Aorta (tissue), 5 donors: ENCODE measurements at regions not wholly inside any gene's neighbourhood (a gene's known extent, or its start where the extent isn't known, plus 50 kb on each side); places are given as distances from the start of the nearest gene placed in this dataset.

Source experiments
- ATAC-seq: fragments of 200-7000 bp; cut with Tn5 transposase; one replicate; pipeline ENCODE4 v1.9.1; 2022; ENCODE audit warnings: moderate library complexity; ENCODE audit not compliant: low FRiP score
- DNase-seq, 2 donors: peaks; one replicate each; pipeline ENCODE4 v3.0.0-alpha.2; 2020
- H3K27ac ChIP-seq, 2 donors: one replicate each; pipeline ENCODE4 v1.5.1; 2013; ENCODE audit warnings: low read length in 2 of 2, mild to moderate bottlenecking in 2 of 2, moderate library complexity in 2 of 2, control low read depth in 1 of 2, inconsistent platforms in 1 of 2, low read depth in 1 of 2
- H3K27me3 ChIP-seq, 2 donors: one replicate each; pipeline ENCODE4 v1.6.1; 2013; ENCODE audit warnings: control low read depth in 1 of 2, low read length in 1 of 2, mild to moderate bottlenecking in 1 of 2, moderate library complexity in 1 of 2; ENCODE audit not compliant: insufficient read depth in 2 of 2, control insufficient read depth in 1 of 2
- H3K36me3 ChIP-seq, 2 donors: one replicate each; pipeline ENCODE4 v1.6.1; 2013; ENCODE audit warnings: control low read depth in 1 of 2, low read length in 1 of 2, mild to moderate bottlenecking in 1 of 2; ENCODE audit not compliant: insufficient read depth in 2 of 2, control insufficient read depth in 1 of 2
- H3K4me1 ChIP-seq, 2 donors: one replicate each; pipeline ENCODE4 v1.6.1; 2013; ENCODE audit warnings: low read length in 2 of 2, control low read depth in 1 of 2, mild to moderate bottlenecking in 1 of 2, moderate library complexity in 1 of 2; ENCODE audit not compliant: insufficient read depth in 2 of 2, control insufficient read depth in 1 of 2
- H3K4me3 ChIP-seq, 2 donors: one replicate each; pipeline ENCODE4 v1.5.1; 2013; ENCODE audit warnings: low read length in 2 of 2, control low read depth in 1 of 2, mild to moderate bottlenecking in 1 of 2
- H3K9me3 ChIP-seq: one replicate; pipeline ENCODE4 v1.6.1; 2013; ENCODE audit warnings: mild to moderate bottlenecking, low read length; ENCODE audit not compliant: control insufficient read depth
- WGBS, 2 donors: extraction: QIAGEN DNeasy Blood & Tissue Kit; methylation state at CpG; one replicate each; pipeline ENCODE4 v1.1.7; 2013; 5-methylcytosine and 5-hydroxymethylcytosine counted together
- intact Hi-C, 2 donors: fragments of 100-400 bp; cut with DNase I; formaldehyde crosslinking; loops; one replicate each; pipeline versions ENCODE4 v1.14.2 to v1.15.0; 2022
- donor health status: healthy with polysubstance abuse.
- donor health status: Bipolar disorder and iron deficiency.
- donor health status: DM: no; HTN: no; CAD: no.
- donor health status: DM: no; HTN: no; CAD: no.
- donor health status: DM: yes; HTN: yes; CAD: no.

DNA sequence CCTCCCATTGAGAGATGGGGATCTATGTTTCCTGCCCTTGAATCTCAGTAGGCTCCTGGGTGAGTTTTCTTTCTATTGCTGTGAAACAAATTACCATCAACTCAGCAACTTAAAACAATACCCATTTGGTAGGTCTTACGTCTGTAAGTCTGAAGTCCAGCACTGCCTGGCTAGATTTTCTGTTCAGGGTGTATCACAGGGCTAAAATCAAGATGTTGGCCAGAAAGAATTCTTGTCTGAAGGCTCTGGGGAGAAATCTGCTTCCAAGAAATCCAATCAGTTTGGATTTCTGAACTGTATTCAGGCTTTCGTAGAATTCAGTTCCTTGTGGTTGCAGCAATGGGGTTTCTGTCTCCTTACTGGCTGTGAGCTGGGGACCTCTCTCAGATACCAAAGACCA is 99.6 kb upstream of the SLC24A3 start:
- Histone ChIP-seq H3K9me3 (no peaks in the 10 kb centered on the region), H3K36me3 (no peaks in the 10 kb centered on the region), H3K4me3 (no peak overlapping the region), H3K27me3 (no peaks in the 10 kb centered on the region), H3K4me1 (peaks cover 0 to 2% of the 10 kb centered on the region in 2 donors), H3K27ac (no peak overlapping the region)
- WGBS, 2 donors: 14 to 23% methylated on average over 2 of the region's 2 CpGs
- intact Hi-C loops: no loop called here
- no peak for DNase-seq
- no peak for ATAC-seq

- 91 to 94% methylated on average over 5 of the region's 5 CpGs for WGBS, 2 donors
- H3K27me3 ChIP-seq: no peaks in the 10 kb centered on the region
These were observed 99.0 kb upstream of the SLC24A3 start for GRCh38 chr20:19113343-19113930.

DNA sequence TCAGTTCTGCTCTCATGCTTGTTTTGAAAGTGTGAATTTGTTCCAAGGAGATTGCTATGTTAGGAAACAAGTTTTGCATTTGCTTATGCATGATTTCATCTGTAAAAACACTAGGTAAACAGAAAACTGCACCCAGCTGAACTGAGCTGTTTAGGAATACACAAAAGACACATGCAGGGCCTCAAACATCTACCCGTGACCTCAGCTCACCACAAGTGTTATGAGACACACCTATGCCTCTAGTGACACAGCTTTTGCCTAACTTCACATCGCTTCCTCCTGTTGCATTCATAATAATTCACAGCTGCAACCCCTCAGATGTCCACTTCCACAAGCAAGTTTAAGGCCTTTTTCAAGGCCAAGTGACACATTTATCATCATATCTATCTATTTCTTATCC is 98.0 kb upstream of the SLC24A3 start:
- H3K27me3 ChIP-seq: no peaks in the 10 kb centered on the region
- 89 to 92% methylated on average over 2 of the region's 2 CpGs for WGBS, 2 donors
- intact Hi-C loops: no loop called here
- DNase-seq: no peak
- H3K4me1 ChIP-seq: peaks cover 0 to 2% of the 10 kb centered on the region in 2 donors
- H3K4me3 ChIP-seq: no peak overlapping the region
- no peaks in the 10 kb centered on the region for H3K9me3 ChIP-seq
- no peaks in the 10 kb centered on the region for H3K36me3 ChIP-seq
- ATAC-seq: no peak
- H3K27ac ChIP-seq: no peak overlapping the region

More at GRCh38 chr20:19113343-19113930, 99.0 kb upstream of the SLC24A3 start:
- peaks cover 0 to 2% of the 10 kb centered on the region in 2 donors for H3K4me1 ChIP-seq
- intact Hi-C loops: no loop called here
- no peaks in the 10 kb centered on the region for H3K9me3 ChIP-seq
- H3K27ac ChIP-seq: no peak overlapping the region
- no peaks in the 10 kb centered on the region for H3K36me3 ChIP-seq
- ATAC-seq: no peak
- no peak for DNase-seq
- no peak overlapping the region for H3K4me3 ChIP-seq

DNA sequence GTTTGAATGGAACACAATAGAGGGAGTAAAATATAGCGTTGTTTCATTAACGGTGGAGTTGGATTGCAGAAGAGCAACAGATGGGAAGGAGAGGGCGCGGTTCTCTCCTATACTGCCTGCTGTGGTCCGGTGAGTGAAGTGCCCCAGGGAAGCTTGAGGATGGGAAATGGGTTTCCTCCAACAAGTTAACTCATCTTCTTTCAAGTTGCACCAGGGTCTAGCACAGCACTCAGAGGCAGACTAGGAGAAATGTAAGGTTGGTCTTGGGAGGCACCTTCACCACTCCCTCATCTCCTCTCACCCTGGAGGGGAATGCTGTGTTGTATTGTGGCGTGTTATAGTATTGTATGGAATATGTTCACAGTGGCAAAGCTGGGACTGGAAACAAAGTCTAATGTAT is 96.9 kb upstream of the SLC24A3 start:
- no peak for DNase-seq
- ATAC-seq: no peak
- H3K27ac ChIP-seq: no peak overlapping the region
- no peaks in the 10 kb centered on the region for H3K27me3 ChIP-seq
- intact Hi-C loops: no loop called here
- WGBS, 2 donors: 97 to 98% methylated on average over 6 of the region's 6 CpGs
- H3K4me3 ChIP-seq: no peak overlapping the region
- no peaks in the 10 kb centered on the region for H3K36me3 ChIP-seq
- peaks cover 0 to 2% of the 10 kb centered on the region in 2 donors for H3K4me1 ChIP-seq
- peaks cover 2% of the 10 kb centered on the region for H3K9me3 ChIP-seq

- intact Hi-C loops: no loop called here
- H3K27ac ChIP-seq: no peak overlapping the region
- peaks cover 2% of the 10 kb centered on the region for H3K9me3 ChIP-seq
- H3K4me1 ChIP-seq: no peaks in the 10 kb centered on the region
- ATAC-seq (no peak), DNase-seq (no peak)
- no peak overlapping the region for H3K4me3 ChIP-seq
- 95% methylated on average over 9 of the region's 9 CpGs for WGBS, 2 donors
- no peaks in the 10 kb centered on the region for H3K36me3 ChIP-seq
- no peaks in the 10 kb centered on the region for H3K27me3 ChIP-seq
These were observed 92.4 kb upstream of the SLC24A3 start for GRCh38 chr20:19120011-19120410.

DNA sequence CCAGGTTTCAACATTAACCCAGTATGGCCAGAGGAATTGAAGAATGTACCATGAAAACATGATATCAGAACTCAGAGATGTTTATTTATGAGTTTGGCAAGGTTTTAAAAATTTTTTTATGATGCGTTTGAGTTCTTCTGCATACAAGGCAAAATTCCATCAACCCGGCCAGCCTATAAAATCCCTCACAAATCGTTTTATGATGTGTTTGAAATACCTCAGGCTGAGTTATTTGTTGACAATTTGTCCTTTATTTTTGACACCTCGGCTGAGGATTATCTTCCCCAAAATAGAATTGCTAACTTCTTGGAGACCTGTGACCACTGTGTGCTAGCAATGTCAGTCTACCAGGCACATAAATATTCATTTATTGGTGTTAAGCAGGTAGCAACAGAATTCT is 91.9 kb upstream of the SLC24A3 start:
- intact Hi-C loops: no loop called here
- H3K27ac ChIP-seq: no peak overlapping the region
- peaks cover 2% of the 10 kb centered on the region for H3K9me3 ChIP-seq
- DNase-seq: no peak
- no peak overlapping the region for H3K4me3 ChIP-seq
- H3K27me3 ChIP-seq: no peaks in the 10 kb centered on the region
- 12 to 15% methylated on average over 4 of the region's 4 CpGs for WGBS, 2 donors
- no peak for ATAC-seq
- no peaks in the 10 kb centered on the region for H3K36me3 ChIP-seq
- no peaks in the 10 kb centered on the region for H3K4me1 ChIP-seq

GRCh38 chr20:19121463-19121862 is 91.0 kb upstream of the SLC24A3 start:
- Histone ChIP-seq H3K27me3 (no peaks in the 10 kb centered on the region), H3K27ac (no peak overlapping the region), H3K4me1 (no peaks in the 10 kb centered on the region), H3K9me3 (peaks cover 2% of the 10 kb centered on the region), H3K36me3 (no peaks in the 10 kb centered on the region), H3K4me3 (no peak overlapping the region)
- ATAC-seq: no peak
- no peak for DNase-seq
- intact Hi-C loops: no loop called here
- 92 to 99% methylated on average over 3 of the region's 3 CpGs for WGBS, 2 donors

- peaks cover 2% of the 10 kb centered on the region for H3K9me3 ChIP-seq
- H3K36me3 ChIP-seq: no peaks in the 10 kb centered on the region
- no peak overlapping the region for H3K4me3 ChIP-seq
- ATAC-seq: no peak
- intact Hi-C loops: no loop called here
- DNase-seq: no peak
- no peak overlapping the region for H3K27ac ChIP-seq
- H3K27me3 ChIP-seq: no peaks in the 10 kb centered on the region
- no peaks in the 10 kb centered on the region for H3K4me1 ChIP-seq
These were observed 90.5 kb upstream of the SLC24A3 start for GRCh38 chr20:19121916-19122315.

- no peaks in the 10 kb centered on the region for H3K27me3 ChIP-seq
- H3K4me1 ChIP-seq: no peaks in the 10 kb centered on the region
- intact Hi-C loops: no loop called here
- H3K36me3 ChIP-seq: no peaks in the 10 kb centered on the region
- no peak overlapping the region for H3K27ac ChIP-seq
- DNase-seq (no peak), ATAC-seq (no peak)
- H3K4me3 ChIP-seq: no peak overlapping the region
- H3K9me3 ChIP-seq: peaks cover 2% of the 10 kb centered on the region
These were observed 90.0 kb upstream of the SLC24A3 start for GRCh38 chr20:19122395-19122794.
